ENCODE measurements at regions not wholly inside any gene's neighbourhood (a gene's known extent, or its start where the extent isn't known, plus 50 kb on each side); places are given as distances from the start of the nearest gene placed in this dataset.

DNA sequence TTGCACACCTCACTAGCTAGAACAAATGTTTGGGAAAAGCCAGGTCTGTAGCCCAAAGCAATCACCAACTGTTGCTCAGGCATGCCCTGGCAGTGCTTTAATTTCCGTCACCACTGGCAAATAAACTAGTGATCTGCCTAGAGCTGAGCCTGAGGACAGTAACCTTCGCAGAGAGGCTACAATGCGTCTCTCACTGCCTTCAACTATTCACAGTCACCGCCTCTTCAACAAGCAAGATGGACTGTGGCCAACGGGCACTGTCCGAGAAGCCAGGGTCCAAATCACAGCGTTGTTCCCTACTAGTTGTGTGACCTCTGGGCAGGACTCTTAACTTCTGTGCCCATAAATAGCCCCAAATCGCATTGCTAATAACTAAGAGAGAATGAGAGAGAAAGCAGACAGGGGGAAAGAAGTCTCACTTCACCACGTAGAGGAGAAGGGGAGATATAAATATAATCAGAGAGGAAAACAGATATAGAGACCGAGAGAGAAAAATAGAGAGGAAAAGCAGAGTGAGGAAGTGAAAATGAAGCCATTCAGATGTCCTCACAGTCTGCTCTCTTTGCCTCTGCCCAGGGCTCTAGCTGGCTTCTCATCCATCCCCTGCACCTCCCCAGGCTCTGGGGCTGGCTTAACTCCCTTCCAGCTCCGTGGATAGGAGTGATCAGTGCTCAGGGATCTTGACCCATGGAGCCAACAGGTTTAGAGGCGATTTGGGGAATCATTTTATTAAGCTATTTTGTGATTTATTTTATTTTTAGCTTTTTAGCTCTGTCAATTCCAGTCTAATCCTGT lies 157.9 kb downstream of the ZDHHC21 start:
- Histone ChIP-seq H3K79me2 (ENCODE audit: insufficient read depth, low read length) (no peaks in the 10 kb centered on the region), H3K36me3 (ENCODE audit: low read length) (no peaks in the 10 kb centered on the region), H3K27ac (ENCODE audit: low read depth, low read length) (no peak overlapping the region), H3K9ac (ENCODE audit: low read length) (no peak overlapping the region), H3K9me3 (ENCODE audit: insufficient read depth, low read length) (no peaks in the 10 kb centered on the region), H3K4me2 (ENCODE audit: low read depth, low read length, poor library complexity, severe bottlenecking) (no peak overlapping the region), H3K27me3 (ENCODE audit: low read length) (no peaks in the 10 kb centered on the region), H3F3A (ENCODE audit: insufficient read depth) (no peaks in the 10 kb centered on the region), H2AFZ (ENCODE audit: low read depth, low read length, severe bottlenecking) (no peak overlapping the region), H3K9me2 (replicated peaks; ENCODE audit: insufficient read depth, low read length) (no peaks in the 10 kb centered on the region), H3K4me3 (ENCODE audit: insufficient read depth, low read length, poor library complexity, severe bottlenecking) (no peak overlapping the region), H4K20me1 (ENCODE audit: low read depth, low read length) (no peaks in the 10 kb centered on the region)
- TF ChIP-seq EZH2phosphoT487 (conservative IDR thresholded peaks at IDR 0.05; ENCODE audit: low read length) (no peak), CTCF (IDR thresholded peaks at IDR 0.05; ENCODE audit: insufficient read depth, low read length, poor library complexity, severe bottlenecking) (no peak)

DNA sequence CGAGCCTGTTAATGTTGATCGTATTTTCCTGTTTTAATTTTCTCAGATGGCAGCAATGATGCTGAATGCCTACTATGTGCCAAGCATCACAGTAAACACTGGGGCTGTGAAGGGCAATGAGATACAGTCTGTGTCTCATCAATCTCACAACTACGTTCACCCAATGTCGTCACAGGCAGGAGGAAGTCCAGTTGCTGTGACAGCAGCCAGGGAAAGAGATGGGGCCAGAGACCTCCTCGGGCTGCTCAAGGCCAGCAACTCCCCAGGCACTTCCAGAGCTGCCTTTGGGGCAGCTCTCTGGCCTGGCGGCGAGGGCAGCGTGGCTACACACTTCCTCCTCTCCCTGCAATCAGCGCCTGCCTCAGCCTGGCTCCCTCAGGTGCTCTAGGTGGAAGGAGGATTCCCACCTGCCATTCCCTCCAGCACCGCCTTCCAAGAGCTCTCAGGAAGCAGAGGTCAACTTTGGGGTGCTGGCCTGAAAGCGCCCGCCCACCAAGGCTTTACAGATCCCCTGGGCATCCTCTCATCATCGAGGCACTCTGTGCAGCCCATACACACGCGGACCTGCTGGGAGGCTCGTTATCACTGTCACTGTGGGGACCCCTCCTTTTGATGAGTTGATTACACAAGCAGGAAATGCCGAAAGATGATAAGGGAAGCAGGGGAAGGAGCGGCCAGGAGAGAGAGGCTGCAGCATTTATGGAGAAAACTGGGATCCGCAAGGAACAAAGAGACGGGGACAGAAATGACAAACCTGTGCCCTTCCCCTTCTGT lies 159.2 kb downstream of the ZDHHC21 start:
- no peak overlapping the region for H3K4me2 ChIP-seq (ENCODE audit: low read depth, low read length, poor library complexity, severe bottlenecking)
- no peaks in the 10 kb centered on the region for H3F3A ChIP-seq (ENCODE audit: insufficient read depth)
- H3K9me3 ChIP-seq (ENCODE audit: insufficient read depth, low read length): no peaks in the 10 kb centered on the region
- no peak overlapping the region for H2AFZ ChIP-seq (ENCODE audit: low read depth, low read length, severe bottlenecking)
- no peaks in the 10 kb centered on the region for H4K20me1 ChIP-seq (ENCODE audit: low read depth, low read length)
- no peaks in the 10 kb centered on the region for H3K9me2 ChIP-seq (replicated peaks; ENCODE audit: insufficient read depth, low read length)
- H3K9ac ChIP-seq (ENCODE audit: low read length): no peak overlapping the region
- H3K79me2 ChIP-seq (ENCODE audit: insufficient read depth, low read length): no peaks in the 10 kb centered on the region
- H3K36me3 ChIP-seq (ENCODE audit: low read length): no peaks in the 10 kb centered on the region
- H3K4me3 ChIP-seq (ENCODE audit: insufficient read depth, low read length, poor library complexity, severe bottlenecking): no peak overlapping the region
- no peak overlapping the region for H3K27ac ChIP-seq (ENCODE audit: low read depth, low read length)
- no peaks in the 10 kb centered on the region for H3K27me3 ChIP-seq (ENCODE audit: low read length)
- TF ChIP-seq EZH2phosphoT487 (conservative IDR thresholded peaks at IDR 0.05; ENCODE audit: low read length) (no peak), CTCF (IDR thresholded peaks at IDR 0.05; ENCODE audit: insufficient read depth, low read length, poor library complexity, severe bottlenecking) (no peak)

- no peaks in the 10 kb centered on the region for H3K36me3 ChIP-seq (ENCODE audit: low read length)
- H3K9ac ChIP-seq (ENCODE audit: low read length): no peak overlapping the region
- no peaks in the 10 kb centered on the region for H4K20me1 ChIP-seq (ENCODE audit: low read depth, low read length)
- H3K4me3 ChIP-seq (ENCODE audit: insufficient read depth, low read length, poor library complexity, severe bottlenecking): no peak overlapping the region
- H3F3A ChIP-seq (ENCODE audit: insufficient read depth): no peaks in the 10 kb centered on the region
- no peak overlapping the region for H2AFZ ChIP-seq (ENCODE audit: low read depth, low read length, severe bottlenecking)
- no peaks in the 10 kb centered on the region for H3K79me2 ChIP-seq (ENCODE audit: insufficient read depth, low read length)
- no peaks in the 10 kb centered on the region for H3K27me3 ChIP-seq (ENCODE audit: low read length)
- H3K27ac ChIP-seq (ENCODE audit: low read depth, low read length): no peak overlapping the region
- no peak overlapping the region for H3K4me2 ChIP-seq (ENCODE audit: low read depth, low read length, poor library complexity, severe bottlenecking)
- H3K9me2 ChIP-seq (replicated peaks; ENCODE audit: insufficient read depth, low read length): no peaks in the 10 kb centered on the region
- TF ChIP-seq CTCF (IDR thresholded peaks at IDR 0.05; ENCODE audit: insufficient read depth, low read length, poor library complexity, severe bottlenecking): no peak
- no peak for TF ChIP-seq EZH2phosphoT487 (conservative IDR thresholded peaks at IDR 0.05; ENCODE audit: low read length)
- no peaks in the 10 kb centered on the region for H3K9me3 ChIP-seq (ENCODE audit: insufficient read depth, low read length)
Measured at GRCh38 chr9:14532456-14533115, 160.6 kb downstream of the ZDHHC21 start.
